ENCODE measurements at regions not wholly inside any gene's neighbourhood (a gene's known extent, or its start where the extent isn't known, plus 50 kb on each side); places are given as distances from the start of the nearest gene placed in this dataset.
A peak's percentile ranks its signal among the peaks of the same experiment; 100 is the strongest.

DNA sequence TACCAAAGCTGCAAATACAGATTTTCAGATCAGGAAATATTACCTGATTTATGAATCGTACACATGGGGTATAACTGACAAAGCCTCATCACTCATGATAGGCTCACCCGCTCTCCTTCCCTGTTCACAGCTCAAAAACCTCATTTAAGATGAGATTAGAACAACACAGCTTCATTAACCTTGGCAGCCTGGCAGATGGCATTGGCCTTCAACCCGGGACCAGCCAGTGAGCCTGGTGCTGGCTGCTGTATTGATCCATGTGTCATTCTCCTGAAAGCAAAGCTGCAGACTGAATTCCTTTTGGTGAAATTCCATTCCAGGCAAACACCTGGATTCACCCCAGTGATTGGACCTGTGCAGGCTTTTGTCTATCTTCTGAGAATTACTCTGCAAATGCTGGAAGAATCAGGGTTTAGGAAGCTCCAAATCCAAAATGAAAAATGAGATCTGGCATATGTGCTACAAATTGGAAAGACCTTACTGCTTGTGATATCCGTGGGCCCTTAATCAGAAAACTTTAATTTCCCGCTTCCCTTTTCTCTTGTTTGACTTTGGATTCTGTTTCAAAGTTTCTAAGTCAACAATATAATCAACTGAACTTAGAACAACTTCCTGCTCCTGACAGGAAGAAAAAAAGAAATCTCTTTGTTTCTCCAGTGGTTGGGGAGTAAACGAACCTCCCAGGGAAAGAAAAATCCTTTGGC, 189.1 kb upstream of the KBTBD8 start:
- Histone ChIP-seq H3K9me3 (ENCODE audit: control insufficient read depth, low read length) (no peaks in the 10 kb centered on the region), H3K36me3 (ENCODE audit: control insufficient read depth, insufficient read depth, low read length) (no peaks in the 10 kb centered on the region), H3K4me1 (ENCODE audit: control insufficient read depth, insufficient read depth, low read length, poor library complexity, severe bottlenecking) (no peaks in the 10 kb centered on the region), H3K4me3 (ENCODE audit: extremely low read depth, insufficient read depth, low read length, poor library complexity, severe bottlenecking) (no peak overlapping the region), H3K27ac (ENCODE audit: low read depth, low read length, severe bottlenecking) (no peak overlapping the region)
- WGBS, 2 experiments (ENCODE audit: insufficient coverage in 2 of 2), result 87 to 96% methylated on average over 4 to 5 of the region's 6 CpGs

GRCh38 chr3:66809595-66809958, 188.5 kb upstream of the KBTBD8 start:
- Histone ChIP-seq H3K27ac (ENCODE audit: low read depth, low read length, severe bottlenecking) (no peak overlapping the region), H3K4me1 (ENCODE audit: control insufficient read depth, insufficient read depth, low read length, poor library complexity, severe bottlenecking) (no peaks in the 10 kb centered on the region), H3K9me3 (ENCODE audit: control insufficient read depth, low read length) (no peaks in the 10 kb centered on the region), H3K36me3 (ENCODE audit: control insufficient read depth, insufficient read depth, low read length) (no peaks in the 10 kb centered on the region), H3K4me3 (ENCODE audit: extremely low read depth, insufficient read depth, low read length, poor library complexity, severe bottlenecking) (no peak overlapping the region)
- 80 to 92% methylated on average over 1 to 4 of the region's 4 CpGs for WGBS, 2 experiments (ENCODE audit: insufficient coverage in 2 of 2)

GRCh38 chr3:66812136-66812535, 186.0 kb upstream of the KBTBD8 start:
- H3K4me3 ChIP-seq (ENCODE audit: extremely low read depth, insufficient read depth, low read length, poor library complexity, severe bottlenecking), result no peak overlapping the region
- WGBS, 2 experiments (ENCODE audit: insufficient coverage in 2 of 2), result 86 to 100% methylated on average over 1 of the region's 2 CpGs
- H3K9me3 ChIP-seq (ENCODE audit: control insufficient read depth, low read length), result no peaks in the 10 kb centered on the region
- no peaks in the 10 kb centered on the region for H3K4me1 ChIP-seq (ENCODE audit: control insufficient read depth, insufficient read depth, low read length, poor library complexity, severe bottlenecking)
- no peak overlapping the region for H3K27ac ChIP-seq (ENCODE audit: low read depth, low read length, severe bottlenecking)
- no peaks in the 10 kb centered on the region for H3K36me3 ChIP-seq (ENCODE audit: control insufficient read depth, insufficient read depth, low read length)

DNA sequence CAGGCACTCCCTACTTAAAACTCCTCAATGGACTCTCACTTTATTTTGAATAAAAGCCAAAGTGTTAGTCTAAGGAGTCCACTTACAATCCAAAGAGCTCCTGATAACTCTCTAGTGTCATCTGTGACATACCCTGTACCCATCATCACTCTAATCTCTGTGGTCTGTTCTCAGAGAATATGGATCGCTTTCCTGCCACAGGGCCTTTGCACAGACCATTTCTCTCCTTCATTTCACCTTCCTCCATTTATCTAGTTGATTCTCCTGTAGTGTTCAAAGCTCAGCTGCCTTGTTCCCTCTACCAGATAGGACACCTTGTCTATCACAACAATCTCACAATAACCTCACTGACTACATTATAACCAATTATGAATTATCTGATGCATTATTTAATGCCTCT, 185.4 kb upstream of the KBTBD8 start:
- H3K4me1 ChIP-seq (ENCODE audit: control insufficient read depth, insufficient read depth, low read length, poor library complexity, severe bottlenecking), result no peaks in the 10 kb centered on the region
- no peak overlapping the region for H3K27ac ChIP-seq (ENCODE audit: low read depth, low read length, severe bottlenecking)
- no peaks in the 10 kb centered on the region for H3K36me3 ChIP-seq (ENCODE audit: control insufficient read depth, insufficient read depth, low read length)
- H3K9me3 ChIP-seq (ENCODE audit: control insufficient read depth, low read length), result no peaks in the 10 kb centered on the region
- 100% methylated on average over 1 of the region's 1 CpG; no CpG with 5 or more reads in 1 of the 2 experiments for WGBS, 2 experiments (ENCODE audit: insufficient coverage in 2 of 2)
- H3K4me3 ChIP-seq (ENCODE audit: extremely low read depth, insufficient read depth, low read length, poor library complexity, severe bottlenecking), result no peak overlapping the region

- WGBS, 2 experiments (ENCODE audit: insufficient coverage in 2 of 2), result 80% methylated on average over 1 of the region's 4 CpGs; no CpG with 5 or more reads in 1 of the 2 experiments
- no peaks in the 10 kb centered on the region for H3K9me3 ChIP-seq (ENCODE audit: control insufficient read depth, low read length)
- no peaks in the 10 kb centered on the region for H3K4me1 ChIP-seq (ENCODE audit: control insufficient read depth, insufficient read depth, low read length, poor library complexity, severe bottlenecking)
- H3K36me3 ChIP-seq (ENCODE audit: control insufficient read depth, insufficient read depth, low read length), result no peaks in the 10 kb centered on the region
- no peak overlapping the region for H3K4me3 ChIP-seq (ENCODE audit: extremely low read depth, insufficient read depth, low read length, poor library complexity, severe bottlenecking)
- H3K27ac ChIP-seq (ENCODE audit: low read depth, low read length, severe bottlenecking), result no peak overlapping the region
Measured at GRCh38 chr3:66816090-66816761, 181.9 kb upstream of the KBTBD8 start.

DNA sequence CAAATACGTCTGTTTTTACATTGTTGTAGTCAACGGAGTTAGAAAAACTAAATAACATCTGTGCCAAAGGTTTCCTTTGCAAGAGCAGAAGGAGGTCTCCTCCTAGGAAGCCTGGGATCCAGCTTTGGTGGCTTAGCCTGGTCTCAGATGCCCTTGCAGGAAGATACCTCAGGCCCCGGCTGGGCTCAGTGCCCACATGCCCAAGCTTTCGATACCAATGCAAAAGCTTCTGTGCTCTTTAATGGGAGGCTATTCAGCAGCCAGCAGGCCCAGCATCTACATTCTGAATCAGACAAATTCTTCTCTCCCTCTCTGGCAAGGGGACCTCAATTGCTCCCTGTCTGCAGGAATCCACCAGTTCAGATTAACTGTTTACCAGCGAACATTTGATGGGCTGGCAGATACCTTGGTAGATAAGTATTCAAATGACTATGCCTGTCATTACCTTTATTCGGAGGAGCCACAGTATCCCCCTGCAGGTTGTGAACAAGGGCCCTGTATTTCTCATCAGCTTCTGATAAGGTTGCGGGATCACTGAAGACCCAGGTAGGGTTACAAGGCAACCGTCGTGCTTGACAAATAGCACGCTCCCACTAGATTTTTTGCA, 180.1 kb upstream of the KBTBD8 start:
- no peak overlapping the region for H3K27ac ChIP-seq (ENCODE audit: low read depth, low read length, severe bottlenecking)
- no peaks in the 10 kb centered on the region for H3K9me3 ChIP-seq (ENCODE audit: control insufficient read depth, low read length)
- 68 to 81% methylated on average over 6 of the region's 10 CpGs for WGBS, 2 experiments (ENCODE audit: insufficient coverage in 2 of 2)

DNA sequence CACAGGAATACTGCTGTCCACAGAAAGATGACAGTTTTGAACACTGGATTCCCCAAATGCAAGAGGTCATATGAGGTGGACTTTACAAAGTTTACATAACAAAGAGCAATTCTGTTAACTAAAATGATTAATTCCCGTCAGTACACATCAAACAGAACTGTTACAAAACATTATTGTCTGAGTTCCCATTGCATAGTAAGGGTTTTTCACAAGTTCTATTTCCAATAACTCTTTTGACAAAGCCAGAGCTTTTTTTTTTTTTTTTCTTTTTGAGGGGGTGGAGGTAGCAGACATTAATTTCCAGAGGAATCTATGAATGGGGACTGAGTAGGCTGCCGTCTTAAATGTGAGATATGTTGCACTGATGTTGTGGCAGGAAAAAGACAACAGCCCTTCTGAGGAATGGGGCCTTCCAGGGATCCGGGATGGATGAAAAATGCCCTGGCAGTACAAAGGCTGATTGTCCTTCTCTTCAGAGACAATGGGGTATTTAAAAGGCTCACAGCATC, 178.1 kb upstream of the KBTBD8 start:
- Histone ChIP-seq H3K36me3 (ENCODE audit: control insufficient read depth, insufficient read depth, low read length) (no peaks in the 10 kb centered on the region), H3K4me3 (ENCODE audit: extremely low read depth, insufficient read depth, low read length, poor library complexity, severe bottlenecking) (no peak overlapping the region), H3K4me1 (ENCODE audit: control insufficient read depth, insufficient read depth, low read length, poor library complexity, severe bottlenecking) (no peaks in the 10 kb centered on the region), H3K9me3 (ENCODE audit: control insufficient read depth, low read length) (no peaks in the 10 kb centered on the region), H3K27ac (ENCODE audit: low read depth, low read length, severe bottlenecking) (peak overlapping the region; percentile 4)
- 36% methylated on average over 2 of the region's 3 CpGs; no CpG with 5 or more reads in 1 of the 2 experiments for WGBS, 2 experiments (ENCODE audit: insufficient coverage in 2 of 2)

More for the DNA sequence above, 180.1 kb upstream of the KBTBD8 start:
- H3K4me3 ChIP-seq (ENCODE audit: extremely low read depth, insufficient read depth, low read length, poor library complexity, severe bottlenecking), result no peak overlapping the region
- no peaks in the 10 kb centered on the region for H3K36me3 ChIP-seq (ENCODE audit: control insufficient read depth, insufficient read depth, low read length)
- no peaks in the 10 kb centered on the region for H3K4me1 ChIP-seq (ENCODE audit: control insufficient read depth, insufficient read depth, low read length, poor library complexity, severe bottlenecking)

- 58 to 66% methylated on average over 3 to 4 of the region's 11 CpGs for WGBS, 2 experiments (ENCODE audit: insufficient coverage in 2 of 2)
Measured at GRCh38 chr3:66822186-66823008, 175.7 kb upstream of the KBTBD8 start.

GRCh38 chr3:66823009-66823397, 175.1 kb upstream of the KBTBD8 start:
- no peak overlapping the region for H3K4me3 ChIP-seq (ENCODE audit: extremely low read depth, insufficient read depth, low read length, poor library complexity, severe bottlenecking)
- no peaks in the 10 kb centered on the region for H3K36me3 ChIP-seq (ENCODE audit: control insufficient read depth, insufficient read depth, low read length)
- 88% methylated on average over 1 of the region's 1 CpG; no CpG with 5 or more reads in 1 of the 2 experiments for WGBS, 2 experiments (ENCODE audit: insufficient coverage in 2 of 2)
- no peak overlapping the region for H3K27ac ChIP-seq (ENCODE audit: low read depth, low read length, severe bottlenecking)
- no peaks in the 10 kb centered on the region for H3K9me3 ChIP-seq (ENCODE audit: control insufficient read depth, low read length)
- no peaks in the 10 kb centered on the region for H3K4me1 ChIP-seq (ENCODE audit: control insufficient read depth, insufficient read depth, low read length, poor library complexity, severe bottlenecking)

More at GRCh38 chr3:66822186-66823008, 175.7 kb upstream of the KBTBD8 start:
- H3K4me1 ChIP-seq (ENCODE audit: control insufficient read depth, insufficient read depth, low read length, poor library complexity, severe bottlenecking), result no peaks in the 10 kb centered on the region
- H3K9me3 ChIP-seq (ENCODE audit: control insufficient read depth, low read length), result no peaks in the 10 kb centered on the region
- no peak overlapping the region for H3K27ac ChIP-seq (ENCODE audit: low read depth, low read length, severe bottlenecking)
- no peaks in the 10 kb centered on the region for H3K36me3 ChIP-seq (ENCODE audit: control insufficient read depth, insufficient read depth, low read length)
- no peak overlapping the region for H3K4me3 ChIP-seq (ENCODE audit: extremely low read depth, insufficient read depth, low read length, poor library complexity, severe bottlenecking)

DNA sequence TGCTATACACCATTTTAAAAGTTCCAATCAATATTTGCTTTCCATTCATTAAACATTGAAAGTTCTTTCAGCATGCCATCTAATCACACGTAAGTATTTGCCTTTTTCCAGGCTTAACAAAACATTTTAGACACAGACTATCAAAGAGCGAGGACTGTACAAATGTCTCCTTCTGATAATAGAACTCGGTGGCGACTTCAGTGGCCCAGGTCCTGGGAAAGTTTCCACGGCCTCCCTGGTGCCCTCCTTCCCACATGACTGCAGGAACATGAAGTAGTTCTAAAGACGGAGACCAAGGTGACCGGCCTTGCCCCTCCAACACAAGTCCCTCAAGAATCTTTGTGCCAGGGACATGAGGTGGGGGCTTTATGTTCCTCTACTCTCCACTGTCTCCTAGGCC, 174.6 kb upstream of the KBTBD8 start:
- WGBS, 2 experiments (ENCODE audit: insufficient coverage in 2 of 2), result 97 to 100% methylated on average over 5 to 7 of the region's 7 CpGs
- Histone ChIP-seq H3K4me1 (ENCODE audit: control insufficient read depth, insufficient read depth, low read length, poor library complexity, severe bottlenecking) (no peaks in the 10 kb centered on the region), H3K9me3 (ENCODE audit: control insufficient read depth, low read length) (no peaks in the 10 kb centered on the region), H3K27ac (ENCODE audit: low read depth, low read length, severe bottlenecking) (no peak overlapping the region), H3K4me3 (ENCODE audit: extremely low read depth, insufficient read depth, low read length, poor library complexity, severe bottlenecking) (no peak overlapping the region), H3K36me3 (ENCODE audit: control insufficient read depth, insufficient read depth, low read length) (no peaks in the 10 kb centered on the region)

Data from mesodermal cell (in vitro differentiated cells).